SK-N-SH treated with all-trans-retinoic acid at 6 μM for 48 hours (cell line): ENCODE measurements at regions not wholly inside any gene's neighbourhood (a gene's known extent, or its start where the extent isn't known, plus 50 kb on each side); places are given as distances from the start of the nearest gene placed in this dataset.
A peak's percentile ranks its signal among the peaks of the same experiment; 100 is the strongest.

ENCODE experiments used
- ATAC-seq: fragments of 200-7000 bp; cut with Tn5 transposase; 3 replicates; pipeline ENCODE4 v1.9.1; 2020; ENCODE audit warnings: mild to moderate bottlenecking, moderate library complexity
- ARNTL ChIP-seq: fragments of 450-650 bp; formaldehyde crosslinking; IDR thresholded peaks from 2 replicates; pipeline ENCODE4 v1.5.0; 2020; ENCODE audit warnings: low read depth, mild to moderate bottlenecking, moderate library complexity, borderline replicate concordance
- CREB5 ChIP-seq: fragments of 250-450 bp; sonication (Bioruptor Pico); IDR thresholded peaks from 2 replicates; pipeline ENCODE4 v1.5.1; 2020; ENCODE audit warnings: low read depth, mild to moderate bottlenecking, moderate library complexity
- ISL1 ChIP-seq: fragments of 250-450 bp; sonication (Bioruptor Pico); IDR thresholded peaks from 2 replicates; pipeline ENCODE4 v2.1.2; 2022; ENCODE audit warnings: mild to moderate bottlenecking, moderate library complexity
- OSR1 ChIP-seq: fragments of 250-450 bp; sonication (Bioruptor Pico); IDR thresholded peaks from 2 replicates; pipeline ENCODE4 v1.8.0; 2022; ENCODE audit warnings: moderate library complexity, mild to moderate bottlenecking, inconsistent platforms
- POU6F1 ChIP-seq: fragments of 250-450 bp; sonication (Bioruptor Pico); IDR thresholded peaks from 2 replicates; pipeline ENCODE4 v1.8.0; 2021; ENCODE audit warnings: low read depth, mild to moderate bottlenecking, moderate library complexity, borderline replicate concordance
- RARB ChIP-seq: fragments of 250-450 bp; sonication (Bioruptor Pico); IDR thresholded peaks from 2 replicates; pipeline ENCODE4 v1.8.0; 2021; ENCODE audit warnings: mild to moderate bottlenecking, moderate library complexity
- SNAI2 ChIP-seq: fragments of 250-450 bp; sonication (Bioruptor Pico); IDR thresholded peaks from 2 replicates; pipeline ENCODE4 v1.5.0; 2020; ENCODE audit warnings: mild to moderate bottlenecking, moderate library complexity
- TCF4 ChIP-seq: fragments of 250-450 bp; sonication (Bioruptor Pico); IDR thresholded peaks from 2 replicates; pipeline ENCODE4 v1.8.0; 2021; ENCODE audit warnings: mild to moderate bottlenecking, moderate library complexity, borderline replicate concordance
- TOX ChIP-seq: fragments of 250-450 bp; sonication (Bioruptor Pico); IDR thresholded peaks from 2 replicates; pipeline ENCODE4 v1.8.0; 2021; ENCODE audit warnings: mild to moderate bottlenecking, moderate library complexity, borderline replicate concordance
- TSHZ2 ChIP-seq: fragments of 250-450 bp; sonication (Bioruptor Pico); IDR thresholded peaks from 2 replicates; pipeline ENCODE4 v1.5.0; 2020; ENCODE audit warnings: mild to moderate bottlenecking, moderate library complexity
- ZC3H10 ChIP-seq: fragments of 250-450 bp; sonication (Bioruptor Pico); IDR thresholded peaks from 2 replicates; pipeline ENCODE4 v1.5.1; 2021; ENCODE audit warnings: mild to moderate bottlenecking, moderate library complexity
- ZFP30 ChIP-seq: fragments of 450-650 bp; formaldehyde crosslinking; IDR thresholded peaks from 2 replicates; pipeline ENCODE4 v1.5.0; 2022; ENCODE audit warnings: mild to moderate bottlenecking, moderate library complexity
- ZNF565 ChIP-seq: fragments of 450-650 bp; formaldehyde crosslinking; conservative IDR thresholded peaks from 2 replicates; pipeline ENCODE4 v1.5.0; 2020; ENCODE audit warnings: low read depth, mild to moderate bottlenecking, moderate library complexity
- ZNF8 ChIP-seq: fragments of 450-650 bp; formaldehyde crosslinking; IDR thresholded peaks from 2 replicates; pipeline ENCODE4 v1.5.0; 2020; ENCODE audit warnings: mild to moderate bottlenecking, moderate library complexity

GRCh38 chr3:69671082-69671952 is 67.9 kb upstream of the MITF start:
- ATAC-seq, result peak; percentile 77

DNA sequence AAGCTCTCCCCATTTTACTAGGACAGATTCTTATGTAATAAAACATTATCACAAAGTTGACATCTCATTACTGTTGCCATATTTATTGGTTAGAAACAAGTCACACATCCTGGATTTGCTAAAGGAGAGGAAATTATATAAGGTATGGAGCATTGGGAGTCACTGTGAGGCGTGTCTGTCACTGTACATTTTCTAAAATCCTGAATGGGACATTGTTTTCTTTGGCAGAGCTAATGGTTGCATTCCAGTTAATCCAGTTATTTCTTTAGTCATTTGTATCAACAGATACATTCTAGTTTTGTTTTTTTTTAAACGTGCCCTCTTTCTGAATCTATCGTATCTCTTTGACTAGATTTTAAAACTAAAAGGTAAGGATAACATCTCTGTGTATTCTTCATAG is 70.2 kb upstream of the MITF start:
- TF ChIP-seq TOX, result no peak
- TF ChIP-seq, all 23 proteins: peak for 0
- ATAC-seq, result no peak

More at GRCh38 chr3:69671082-69671952, 67.9 kb upstream of the MITF start:
- TF ChIP-seq SNAI2 (CRISPR knock-in tag), result no peak
- peak; percentile 71; the same call in 1 of the 2 replicates for TF ChIP-seq TSHZ2
- TF ChIP-seq POU6F1 (CRISPR knock-in tag), result no peak
- TF ChIP-seq TOX, result no peak
- no peak for TF ChIP-seq OSR1 (CRISPR knock-in tag)
- TF ChIP-seq ZNF565 (CRISPR knock-in tag), result no peak
- TF ChIP-seq ZC3H10 (CRISPR knock-in tag), result no peak
- TF ChIP-seq ZNF8 (CRISPR knock-in tag), result no peak

GRCh38 chr3:69665026-69665737 is 74.1 kb upstream of the MITF start:
- TF ChIP-seq POU6F1 (CRISPR knock-in tag), result no peak
- TF ChIP-seq ISL1 (CRISPR knock-in tag), result 0 out of 2 replicates have a peak, but pooled peaks have one; percentile 12
- TF ChIP-seq, all 23 proteins: peak for 1
- no peak for ATAC-seq

DNA sequence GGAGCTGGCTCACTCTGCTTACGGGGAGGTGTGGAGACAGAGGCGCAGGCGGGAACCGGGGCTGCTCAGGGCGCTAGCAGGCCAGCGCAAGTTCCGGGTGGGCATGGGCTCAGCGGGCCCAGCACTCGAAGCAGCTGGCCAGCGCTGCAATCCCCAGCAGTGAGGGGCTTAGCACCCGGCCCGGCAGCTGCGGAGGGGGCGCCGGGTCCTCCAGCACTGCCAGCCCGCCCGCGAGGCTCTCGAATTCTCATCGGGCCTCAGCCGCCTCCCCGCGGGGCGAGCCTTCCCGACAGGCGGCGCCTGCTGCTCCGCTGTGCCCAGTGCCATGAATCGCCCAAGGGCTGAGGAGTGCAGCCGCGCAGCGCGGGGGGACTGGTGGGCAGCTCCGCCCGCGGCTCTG is 78.6 kb upstream of the MITF start:
- ATAC-seq, result no peak
- TF ChIP-seq ZNF8 (CRISPR knock-in tag), result no peak
- no peak for TF ChIP-seq ZC3H10 (CRISPR knock-in tag)
- no peak for TF ChIP-seq CREB5
- TF ChIP-seq TOX, result no peak
- no peak for TF ChIP-seq ZFP30 (CRISPR knock-in tag)
- no peak for TF ChIP-seq OSR1 (CRISPR knock-in tag)
- no peak for TF ChIP-seq ARNTL (CRISPR knock-in tag)
- TF ChIP-seq POU6F1 (CRISPR knock-in tag), result no peak
- no peak for TF ChIP-seq TCF4 (CRISPR knock-in tag)
- no peak for TF ChIP-seq RARB (CRISPR knock-in tag)
